Activated effector memory CD4-positive, alpha-beta T cell treated with anti-CD3 and anti-CD28 coated beads, Interleukin-2, amount 50 U/mL, for 16 hours (primary cell): ENCODE measurements at regions not wholly inside any gene's neighbourhood (a gene's known extent, or its start where the extent isn't known, plus 50 kb on each side); places are given as distances from the start of the nearest gene placed in this dataset.

Experiments used
- DNase-seq: peaks from one replicate; pipeline ENCODE4 v3.0.0-alpha.2; 2020

DNA sequence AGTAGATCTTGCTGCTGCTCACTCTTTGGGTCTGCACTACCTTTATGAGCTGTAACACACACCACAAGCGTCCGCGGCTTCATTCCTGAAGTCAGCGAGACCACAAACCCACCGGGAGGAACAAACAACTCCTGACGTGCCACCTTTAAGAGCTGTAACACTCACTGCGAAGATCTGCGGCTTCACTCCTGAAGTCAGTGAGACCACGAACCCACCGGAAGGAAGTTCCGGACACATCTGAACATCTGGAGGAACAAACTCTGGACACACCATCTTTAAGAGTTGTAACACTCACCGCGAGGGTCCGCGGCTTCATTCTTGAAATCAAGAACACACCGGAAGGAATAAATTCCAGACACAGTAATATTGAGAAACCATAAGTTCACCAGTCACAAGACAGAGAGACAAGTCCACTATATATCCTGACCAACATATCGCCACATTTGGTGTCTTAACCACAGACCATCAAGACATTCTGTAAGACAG is 58.4 kb upstream of the RNF38 start:
- peak; percentile 80 for DNase-seq

DNA sequence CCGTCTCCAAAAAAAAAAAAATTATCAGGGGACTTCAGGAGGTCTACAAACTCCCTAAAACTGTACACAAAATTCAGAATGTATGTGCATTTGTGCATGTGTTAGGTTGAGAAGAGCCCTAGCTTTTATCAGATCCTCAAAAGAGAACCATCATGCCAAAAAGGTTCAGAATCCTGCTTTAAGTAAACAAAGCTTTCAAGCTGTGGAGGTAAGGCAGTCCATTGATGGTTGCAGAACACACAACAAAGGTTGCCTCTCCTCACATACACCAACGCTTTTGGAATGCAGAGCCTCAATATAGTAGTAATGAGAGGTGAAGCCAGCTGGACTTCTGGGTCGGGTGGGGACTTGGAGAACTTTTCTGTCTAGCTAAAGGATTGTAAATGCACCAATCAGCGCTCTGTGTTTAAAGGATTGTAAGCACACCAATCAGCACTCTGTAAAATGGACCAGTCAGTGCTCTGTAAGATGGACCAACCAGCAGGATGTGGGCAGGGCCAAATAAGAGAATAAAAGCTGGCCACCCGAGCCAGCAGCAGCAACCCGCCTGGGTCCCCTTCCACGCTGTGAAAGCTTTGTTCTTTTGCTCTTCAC is 57.9 kb upstream of the RNF38 start:
- DNase-seq = no peak

DNA sequence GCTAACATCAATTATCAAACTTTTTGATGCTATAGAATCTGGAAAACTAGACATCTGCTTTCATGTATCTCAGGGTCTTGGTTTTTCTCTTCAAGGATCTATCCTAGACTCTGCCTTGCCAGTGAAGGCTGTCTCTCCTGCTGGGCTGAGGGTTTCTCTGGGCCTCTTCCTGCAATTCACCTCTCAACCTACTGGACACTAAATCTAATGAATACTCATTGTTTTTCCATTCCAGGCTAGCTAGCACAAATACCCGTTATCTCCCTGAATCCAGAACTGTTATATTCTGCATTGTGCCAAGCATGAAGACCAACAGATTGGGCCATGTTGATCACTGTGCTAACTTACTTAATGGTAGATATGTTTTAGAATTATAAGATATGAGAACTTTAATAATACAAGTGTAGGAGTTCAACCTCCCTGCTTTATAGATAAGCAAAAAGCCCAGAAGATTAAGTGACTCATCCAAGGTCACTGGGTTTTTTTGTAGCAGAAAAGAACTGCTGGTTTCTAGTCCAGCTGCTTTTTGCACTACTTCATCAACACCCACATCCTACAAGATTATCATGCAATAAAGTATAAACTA is 56.5 kb upstream of the RNF38 start:
- no peak for DNase-seq

DNA sequence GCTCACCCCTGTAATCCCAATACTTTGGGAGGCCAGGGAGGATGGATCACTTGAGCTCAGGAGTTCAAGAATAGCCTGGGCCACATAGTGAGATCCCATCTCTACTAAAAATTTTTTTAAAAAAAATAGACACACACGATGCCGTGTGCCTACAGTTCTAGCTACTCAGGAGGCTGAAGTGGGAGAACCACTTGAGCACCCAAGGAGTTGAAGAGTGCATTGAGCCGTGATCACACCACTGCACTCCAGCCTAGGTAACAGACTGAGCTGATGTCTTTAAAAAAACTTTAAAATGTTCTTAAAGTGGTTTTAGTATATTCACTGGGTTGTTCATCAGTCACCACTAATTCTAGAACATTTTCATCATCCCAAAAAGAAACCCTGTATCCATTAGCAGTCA is 51.9 kb upstream of the RNF38 start:
- no peak for DNase-seq

DNA sequence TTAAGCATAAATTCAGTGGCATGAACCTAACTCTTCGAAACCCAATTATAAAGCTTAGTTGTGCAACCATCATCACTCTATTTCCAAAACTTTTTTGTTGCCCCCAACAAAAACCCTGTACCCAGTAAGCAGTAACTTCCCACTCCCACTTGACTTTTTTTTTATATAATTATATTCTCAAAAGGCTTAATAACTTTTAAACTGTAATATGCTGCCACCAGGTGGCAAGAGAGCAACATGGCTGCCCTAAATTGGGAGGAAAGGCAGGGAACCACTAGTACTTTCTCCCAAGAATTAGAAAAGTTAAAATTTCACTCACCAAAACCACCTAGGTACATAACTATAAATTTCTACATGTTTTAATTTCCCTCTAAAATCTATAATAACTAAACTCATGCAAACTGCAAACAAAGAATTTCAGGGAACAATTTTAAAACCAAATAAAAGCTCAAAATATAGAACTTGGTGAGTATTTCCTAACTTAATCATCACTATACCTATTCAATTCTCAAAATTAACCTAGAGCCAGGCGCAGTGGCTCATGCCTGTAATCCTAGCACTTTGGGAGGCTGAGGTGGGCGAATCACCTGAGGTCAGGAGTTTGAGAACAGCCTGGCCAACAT is 50.2 kb upstream of the RNF38 start:
- DNase-seq = no peak
